GM10248 (cell line): ENCODE measurements at regions not wholly inside any gene's neighbourhood (a gene's known extent, or its start where the extent isn't known, plus 50 kb on each side); places are given as distances from the start of the nearest gene placed in this dataset.

Experiments used
- CTCF ChIA-PET: fragments of 300-600 bp; sonication (Branson Sonifier 250); formaldehyde crosslinking; extraction: SDS; loops from one replicate; lab custom pipeline; 2021; ENCODE audit warnings: antibody characterized with exemption; lab: Yijun Ruan, JAX
- POLR2A ChIA-PET: fragments of 350-650 bp; sonication (Branson Sonifier 250); formaldehyde crosslinking; extraction: SDS; loops from one replicate; lab custom pipeline; 2020; ENCODE audit warnings: antibody characterized with exemption; lab: Yijun Ruan, JAX
- DNase-seq: peaks from one replicate; pipeline ENCODE4 v3.0.0; 2012; ENCODE audit errors: extremely low spot score
- TF ChIP-seq, protein P1 (sequence below): IDR thresholded peaks from 2 replicates; pipeline ENCODE4 v1.5.1; 2012; ENCODE audit warnings: mild to moderate bottlenecking, low read depth; ENCODE audit errors: extremely low read depth, missing control alignments, control extremely low read depth

DNA sequence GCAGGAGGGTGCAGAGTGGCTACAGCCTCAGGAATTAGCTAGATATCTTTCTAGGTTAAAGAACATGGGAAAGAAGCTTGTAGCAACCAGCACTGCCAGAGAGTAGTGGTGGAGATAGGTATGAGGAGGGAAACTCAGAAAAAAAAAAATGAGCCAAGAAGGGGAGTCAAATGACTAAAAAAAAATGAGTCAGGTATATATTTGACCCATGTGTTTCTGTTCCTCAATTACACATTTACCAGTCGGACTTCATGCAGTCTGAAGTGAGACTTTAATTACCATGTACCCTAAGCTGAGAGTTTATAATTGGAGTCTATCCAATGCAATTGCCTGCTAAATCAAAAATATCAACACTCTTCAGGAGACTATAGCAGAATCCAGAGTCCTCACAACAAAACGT, 964.6 kb downstream of the HACE1 start:
- ChIA-PET CTCF (interaction anchor here (1.1 kb wide), 1 partner anchor 18 kb away, joined by 3 read pairs; no protein-coding TSS in a partner anchor), POLR2A (interaction anchor here (0.6 kb wide), 1 partner anchor 307 kb away, joined by 3 read pairs; no protein-coding TSS in a partner anchor)
- peak; percentile 8 for DNase-seq
- TF ChIP-seq, protein P1, sequence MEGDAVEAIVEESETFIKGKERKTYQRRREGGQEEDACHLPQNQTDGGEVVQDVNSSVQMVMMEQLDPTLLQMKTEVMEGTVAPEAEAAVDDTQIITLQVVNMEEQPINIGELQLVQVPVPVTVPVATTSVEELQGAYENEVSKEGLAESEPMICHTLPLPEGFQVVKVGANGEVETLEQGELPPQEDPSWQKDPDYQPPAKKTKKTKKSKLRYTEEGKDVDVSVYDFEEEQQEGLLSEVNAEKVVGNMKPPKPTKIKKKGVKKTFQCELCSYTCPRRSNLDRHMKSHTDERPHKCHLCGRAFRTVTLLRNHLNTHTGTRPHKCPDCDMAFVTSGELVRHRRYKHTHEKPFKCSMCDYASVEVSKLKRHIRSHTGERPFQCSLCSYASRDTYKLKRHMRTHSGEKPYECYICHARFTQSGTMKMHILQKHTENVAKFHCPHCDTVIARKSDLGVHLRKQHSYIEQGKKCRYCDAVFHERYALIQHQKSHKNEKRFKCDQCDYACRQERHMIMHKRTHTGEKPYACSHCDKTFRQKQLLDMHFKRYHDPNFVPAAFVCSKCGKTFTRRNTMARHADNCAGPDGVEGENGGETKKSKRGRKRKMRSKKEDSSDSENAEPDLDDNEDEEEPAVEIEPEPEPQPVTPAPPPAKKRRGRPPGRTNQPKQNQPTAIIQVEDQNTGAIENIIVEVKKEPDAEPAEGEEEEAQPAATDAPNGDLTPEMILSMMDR, result no peak

DNA sequence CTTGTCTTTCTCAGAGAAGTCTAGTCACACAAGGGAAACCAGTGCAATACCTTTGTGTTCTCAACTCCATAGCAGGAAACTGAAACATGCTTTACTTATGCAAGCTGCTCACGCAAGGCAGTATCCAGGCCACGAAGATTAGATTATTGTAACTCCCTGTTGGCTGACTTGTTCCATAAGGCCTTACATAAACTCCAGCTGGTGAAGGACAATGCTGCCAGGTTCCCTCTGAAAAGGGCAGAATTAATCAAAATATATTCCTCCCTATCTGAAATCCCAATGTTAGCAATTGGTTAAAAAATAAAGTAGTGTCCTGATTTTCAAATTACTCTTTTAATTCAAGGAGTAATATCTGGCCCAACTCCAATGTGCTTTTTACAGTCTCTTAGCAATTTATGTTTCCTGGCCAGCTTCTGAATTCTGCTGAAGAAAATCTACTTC, 966.6 kb downstream of the HACE1 start:
- ChIA-PET POLR2A (no interaction called here), CTCF (interaction anchor here (1.4 kb wide), 2 partner anchors 10 to 12 kb away, joined by 3 to 4 read pairs; no protein-coding TSS in a partner anchor)
- TF ChIP-seq, protein P1, result no peak
- DNase-seq, result no peak

DNA sequence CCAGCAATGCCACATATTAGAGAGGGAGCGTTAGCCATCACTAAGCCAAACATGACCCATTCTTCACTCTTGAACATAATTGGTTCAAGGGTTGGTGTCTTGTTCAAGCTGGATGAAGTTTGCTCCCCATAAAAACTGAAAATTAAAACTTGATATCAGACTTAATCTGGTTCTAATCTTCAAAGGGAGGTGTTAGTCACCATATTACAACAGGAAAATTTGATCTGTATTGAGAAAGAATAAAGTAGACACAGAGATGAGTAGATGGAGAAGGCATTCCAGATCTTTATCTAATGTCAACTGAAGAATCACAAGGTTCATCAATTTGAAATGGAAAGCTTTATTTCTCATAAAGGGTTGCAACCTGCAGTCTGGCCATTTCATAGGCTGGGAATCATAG, 972.8 kb downstream of the HACE1 start:
- TF ChIP-seq, protein P1, result no peak
- POLR2A ChIA-PET, result no interaction called here
- DNase-seq, result no peak
- CTCF ChIA-PET, result no interaction called here

DNA sequence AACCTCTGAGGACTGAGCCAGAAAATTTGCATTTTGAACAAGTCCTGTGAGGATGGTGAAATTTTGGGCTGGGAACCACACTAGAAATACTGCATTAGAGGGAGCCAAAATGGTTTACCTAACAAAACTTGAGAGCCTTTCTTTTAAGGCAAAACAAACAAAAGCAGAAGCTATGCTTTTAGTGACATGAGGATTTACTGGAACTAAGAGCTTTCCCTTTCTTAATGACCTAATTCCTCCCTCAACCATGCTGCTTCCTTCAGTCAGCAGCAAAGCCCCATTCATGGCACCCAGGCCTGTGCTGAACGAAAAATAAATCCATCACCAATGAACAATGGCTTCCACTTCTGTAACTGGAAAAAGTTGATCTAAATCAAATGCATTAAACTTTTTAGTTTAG, 974.3 kb downstream of the HACE1 start:
- ChIA-PET POLR2A (no interaction called here), CTCF (no interaction called here)
- TF ChIP-seq, protein P1, result no peak
- no peak for DNase-seq

DNA sequence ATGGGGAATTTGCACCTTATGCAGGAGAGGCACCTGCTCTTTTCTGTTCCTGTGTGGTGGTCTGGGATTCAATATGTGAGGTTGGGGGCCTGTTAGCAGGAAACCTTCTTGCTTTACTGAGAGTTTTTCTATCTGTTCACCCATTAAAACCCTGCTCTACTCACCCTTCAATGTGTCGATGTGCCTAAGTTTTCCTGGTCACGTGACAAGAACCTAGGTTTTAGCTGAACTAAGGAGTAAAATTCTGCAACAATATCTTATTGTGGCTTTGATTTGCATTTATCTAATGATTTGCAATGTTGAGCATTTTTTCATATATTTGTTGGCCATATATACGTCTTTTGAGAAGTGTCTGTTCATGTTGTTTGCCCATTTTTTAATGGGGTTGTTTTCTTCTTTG, 979.9 kb downstream of the HACE1 start:
- TF ChIP-seq, protein P1, result no peak
- CTCF ChIA-PET, result interaction anchor here (1.3 kb wide), 1 partner anchor 17 kb away, joined by 4 read pairs; no protein-coding TSS in a partner anchor
- POLR2A ChIA-PET, result no interaction called here
- no peak for DNase-seq

DNA sequence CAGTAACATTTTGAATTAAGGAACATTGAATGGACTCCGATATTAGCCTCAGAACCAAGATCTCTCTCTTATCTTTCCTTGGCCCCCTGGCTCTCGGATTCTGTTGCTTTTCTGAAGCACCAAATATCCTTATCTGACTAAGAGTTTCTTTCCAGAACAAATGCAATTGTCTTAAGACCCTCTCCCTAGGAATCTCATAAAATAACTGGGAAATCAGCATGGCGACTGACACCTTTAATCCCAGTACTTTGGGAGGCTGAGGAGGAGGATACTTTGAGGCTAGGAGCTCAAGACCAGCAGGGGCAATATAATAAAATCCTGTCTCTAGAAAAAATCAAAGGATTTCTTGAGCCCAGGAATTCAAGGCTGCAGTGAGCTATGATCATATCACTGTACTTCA, 984.5 kb downstream of the HACE1 start:
- ChIA-PET POLR2A (no interaction called here), CTCF (no interaction called here)
- DNase-seq, result no peak
- TF ChIP-seq, protein P1, result no peak
